Neuronal stem cell (in vitro differentiated cells): ENCODE measurements at regions not wholly inside any gene's neighbourhood (a gene's known extent, or its start where the extent isn't known, plus 50 kb on each side); places are given as distances from the start of the nearest gene placed in this dataset.

Experiments used
- DNase-seq: peaks from one replicate; pipeline ENCODE4 v3.0.0-alpha.2; 2013; ENCODE audit warnings: low spot score
- H2AFZ ChIP-seq: one replicate; pipeline ENCODE4 v1.6.1; 2013; ENCODE audit warnings: mild to moderate bottlenecking, low read length, inconsistent platforms
- H2AK5ac ChIP-seq: 2 replicates; pipeline ENCODE4 v1.6.1; 2013; ENCODE audit warnings: low read depth, mild to moderate bottlenecking, inconsistent platforms, low read length, moderate library complexity, mixed read lengths
- H2BK120ac ChIP-seq: 2 replicates; pipeline ENCODE4 v1.6.1; 2013; ENCODE audit warnings: low read depth, mild to moderate bottlenecking, inconsistent platforms, low read length, moderate library complexity, mixed read lengths
- H2BK12ac ChIP-seq: one replicate; pipeline ENCODE4 v1.6.1; 2013; ENCODE audit warnings: low read length, inconsistent platforms
- H2BK15ac ChIP-seq: 2 replicates; pipeline ENCODE4 v1.6.1; 2013; ENCODE audit warnings: mild to moderate bottlenecking, low read length, inconsistent platforms, mixed read lengths
- H2BK5ac ChIP-seq: one replicate; pipeline ENCODE4 v1.6.1; 2013; ENCODE audit warnings: inconsistent platforms, mild to moderate bottlenecking, low read length, moderate library complexity
- H3K14ac ChIP-seq: one replicate; pipeline ENCODE4 v1.6.1; 2013; ENCODE audit warnings: low read length, inconsistent platforms
- H3K18ac ChIP-seq: 2 replicates; pipeline ENCODE4 v1.6.1; 2013; ENCODE audit warnings: low read length, inconsistent platforms
- H3K23ac ChIP-seq: 2 replicates; pipeline ENCODE4 v1.6.1; 2013; ENCODE audit warnings: low read depth, mild to moderate bottlenecking, mixed read lengths, low read length, inconsistent platforms; ENCODE audit not compliant: poor library complexity
- H3K27ac ChIP-seq: replicated peaks from 3 replicates; pipeline ENCODE4 v1.5.1; 2013; ENCODE audit warnings: low read length, inconsistent platforms
- H3K27me3 ChIP-seq, 3 experiments: 2 replicates each; pipeline ENCODE4 v1.6.1; 2013; ENCODE audit warnings: low read length in 3 of 3, mild to moderate bottlenecking in 2 of 3, inconsistent platforms in 1 of 3, low read depth in 1 of 3, mixed read lengths in 1 of 3, moderate library complexity in 1 of 3; ENCODE audit not compliant: control insufficient read depth in 3 of 3, insufficient read depth in 3 of 3
- H3K36me3 ChIP-seq, 2 donors: replicated peaks in 1 of 2; 2 replicates each; pipeline ENCODE4 v1.6.1; 2013; ENCODE audit warnings: low read length in 2 of 2; ENCODE audit not compliant: control insufficient read depth in 2 of 2, insufficient read depth in 2 of 2
- H3K4ac ChIP-seq: 2 replicates; pipeline ENCODE4 v1.6.1; 2013; ENCODE audit warnings: inconsistent platforms, mild to moderate bottlenecking, low read length, moderate library complexity
- H3K4me1 ChIP-seq, 2 donors: 1 replicate in 1 of 2; 2 replicates in 1 of 2; pipeline ENCODE4 v1.6.1; 2013; ENCODE audit warnings: low read length in 2 of 2, low read depth in 1 of 2; ENCODE audit not compliant: control insufficient read depth in 2 of 2, insufficient read depth in 1 of 2
- H3K4me2 ChIP-seq: one replicate; pipeline ENCODE4 v1.6.1; 2013; ENCODE audit warnings: mild to moderate bottlenecking, low read length, inconsistent platforms; ENCODE audit not compliant: insufficient read depth, poor library complexity, severe bottlenecking
- H3K4me3 ChIP-seq, 2 donors: 2 replicates each; pipeline ENCODE4 v1.5.1; 2013; ENCODE audit warnings: low read length in 2 of 2, mild to moderate bottlenecking in 2 of 2, inconsistent platforms in 1 of 2, moderate library complexity in 1 of 2
- H3K79me1 ChIP-seq: one replicate; pipeline ENCODE4 v1.6.1; 2013; ENCODE audit warnings: low read depth, mild to moderate bottlenecking, inconsistent platforms, low read length, moderate library complexity
- H3K9ac ChIP-seq: one replicate; pipeline ENCODE4 v1.6.1; 2013; ENCODE audit warnings: mild to moderate bottlenecking, low read depth, low read length, inconsistent platforms; ENCODE audit not compliant: poor library complexity
- H3K9me3 ChIP-seq, 2 donors: replicated peaks in 1 of 2; 2 replicates each; pipeline versions ENCODE3 to v1.6.1; 2013; ENCODE audit warnings: low read length in 2 of 2, mild to moderate bottlenecking in 2 of 2, inconsistent platforms in 1 of 2, low read depth in 1 of 2, mixed read lengths in 1 of 2, moderate library complexity in 1 of 2; ENCODE audit not compliant: control insufficient read depth in 2 of 2, insufficient read depth in 1 of 2
- H4K8ac ChIP-seq: one replicate; pipeline ENCODE4 v1.6.1; 2013; ENCODE audit warnings: low read depth, mild to moderate bottlenecking, inconsistent platforms, low read length, moderate library complexity
- H4K91ac ChIP-seq: one replicate; pipeline ENCODE4 v1.6.1; 2013; ENCODE audit warnings: low read length, low read depth, mild to moderate bottlenecking, inconsistent platforms; ENCODE audit not compliant: poor library complexity
- WGBS, 2 donors: extraction: QIAGEN DNeasy Blood & Tissue Kit; methylation state at CpG; one replicate each; pipeline ENCODE4 v1.1.7; 2013; ENCODE audit warnings: missing lambda C conversion rate in 2 of 2, mixed read lengths in 1 of 2; ENCODE audit not compliant: insufficient read length in 2 of 2, insufficient replicate concordance in 1 of 2; ENCODE audit errors: extremely low coverage in 2 of 2; 5-methylcytosine and 5-hydroxymethylcytosine counted together

- H3K36me3 ChIP-seq = no peaks in the 10 kb centered on the region
- H2BK5ac ChIP-seq = no peak overlapping the region
- no peak overlapping the region for H2BK12ac ChIP-seq
- no peak overlapping the region for H3K4me2 ChIP-seq
- no peak overlapping the region for H3K9ac ChIP-seq
- no peak overlapping the region for H3K27ac ChIP-seq
- H2AFZ ChIP-seq = no peak overlapping the region
- no peak overlapping the region for H3K14ac ChIP-seq
- no peak for DNase-seq
- no peak overlapping the region for H3K4me3 ChIP-seq
- no peak overlapping the region for H3K4ac ChIP-seq
- no peak overlapping the region for H4K91ac ChIP-seq
- no peaks in the 10 kb centered on the region for H3K79me1 ChIP-seq
- no peak overlapping the region for H4K8ac ChIP-seq
- no peaks in the 10 kb centered on the region for H3K9me3 ChIP-seq
- no CpG with 5 or more reads among the region's 3 CpGs for WGBS, 2 donors
- no peak overlapping the region for H2BK15ac ChIP-seq
- H3K18ac ChIP-seq = no peak overlapping the region
- no peaks in the 10 kb centered on the region for H3K27me3 ChIP-seq
- no peak overlapping the region for H2BK120ac ChIP-seq
- H3K23ac ChIP-seq = no peak overlapping the region
- no peak overlapping the region for H2AK5ac ChIP-seq
- peaks cover 2 to 4% of the 10 kb centered on the region in 2 donors for H3K4me1 ChIP-seq
Measured at GRCh38 chr5:74422030-74422429, 218.5 kb downstream of the ENC1 start.

GRCh38 chr5:74421377-74421776 lies 219.2 kb downstream of the ENC1 start:
- Histone ChIP-seq H3K4me3 (no peak overlapping the region), H4K91ac (no peak overlapping the region), H3K14ac (no peak overlapping the region), H3K9ac (no peak overlapping the region), H3K18ac (no peak overlapping the region), H3K27ac (no peak overlapping the region), H3K4me2 (no peak overlapping the region), H3K23ac (no peak overlapping the region), H2AFZ (no peak overlapping the region), H4K8ac (no peak overlapping the region), H3K4ac (no peak overlapping the region), H3K9me3 (no peaks in the 10 kb centered on the region), H2BK15ac (no peak overlapping the region), H3K27me3 (no peaks in the 10 kb centered on the region), H3K79me1 (no peaks in the 10 kb centered on the region), H3K4me1 (peaks cover 2 to 4% of the 10 kb centered on the region in 2 donors), H3K36me3 (no peaks in the 10 kb centered on the region), H2AK5ac (no peak overlapping the region), H2BK12ac (peak overlapping the region; percentile 8), H2BK120ac (no peak overlapping the region), H2BK5ac (no peak overlapping the region)
- DNase-seq = no peak
- no CpG with 5 or more reads among the region's 1 CpG for WGBS, 2 donors

- WGBS, 2 donors = no CpG with 5 or more reads among the region's 1 CpG
- no peaks in the 10 kb centered on the region for H3K79me1 ChIP-seq
- no peaks in the 10 kb centered on the region for H3K27me3 ChIP-seq
- no peak overlapping the region for H3K27ac ChIP-seq
- no peak overlapping the region for H3K18ac ChIP-seq
- no peak overlapping the region for H3K14ac ChIP-seq
- no peak overlapping the region for H3K9ac ChIP-seq
- no peak overlapping the region for H2AK5ac ChIP-seq
- DNase-seq = no peak
- peak overlapping the region; percentile 8 for H2BK12ac ChIP-seq
- H3K4me1 ChIP-seq = peaks cover 2 to 4% of the 10 kb centered on the region in 2 donors
- no peak overlapping the region for H3K4ac ChIP-seq
- no peak overlapping the region for H3K4me3 ChIP-seq
- no peak overlapping the region for H3K4me2 ChIP-seq
- H3K36me3 ChIP-seq = no peaks in the 10 kb centered on the region
- H3K23ac ChIP-seq = no peak overlapping the region
- H2AFZ ChIP-seq = no peak overlapping the region
- H2BK15ac ChIP-seq = no peak overlapping the region
- no peak overlapping the region for H2BK5ac ChIP-seq
- no peak overlapping the region for H2BK120ac ChIP-seq
- H4K8ac ChIP-seq = no peak overlapping the region
- no peak overlapping the region for H4K91ac ChIP-seq
- H3K9me3 ChIP-seq = no peaks in the 10 kb centered on the region
Measured at GRCh38 chr5:74420947-74421346, 219.6 kb downstream of the ENC1 start.

- no peak for DNase-seq
- no peak overlapping the region for H2BK5ac ChIP-seq
- H2AK5ac ChIP-seq = no peak overlapping the region
- no peaks in the 10 kb centered on the region for H3K79me1 ChIP-seq
- H3K9ac ChIP-seq = no peak overlapping the region
- H2BK120ac ChIP-seq = no peak overlapping the region
- no peak overlapping the region for H3K4me2 ChIP-seq
- no peak overlapping the region for H3K27ac ChIP-seq
- H2BK15ac ChIP-seq = no peak overlapping the region
- no CpG with 5 or more reads among the region's 3 CpGs for WGBS, 2 donors
- no peak overlapping the region for H3K4ac ChIP-seq
- H3K9me3 ChIP-seq = no peaks in the 10 kb centered on the region
- no peak overlapping the region for H4K91ac ChIP-seq
- peaks cover 8% of the 10 kb centered on the region in 2 donors for H3K4me1 ChIP-seq
- no peak overlapping the region for H3K14ac ChIP-seq
- no peak overlapping the region for H3K18ac ChIP-seq
- no peak overlapping the region for H3K4me3 ChIP-seq
- no peak overlapping the region for H4K8ac ChIP-seq
- H2BK12ac ChIP-seq = no peak overlapping the region
- no peaks in the 10 kb centered on the region for H3K36me3 ChIP-seq
- H3K23ac ChIP-seq = no peak overlapping the region
- no peaks in the 10 kb centered on the region for H3K27me3 ChIP-seq
- no peak overlapping the region for H2AFZ ChIP-seq
Measured at GRCh38 chr5:74420220-74420619, 220.3 kb downstream of the ENC1 start.
